ENCODE measurements at regions not wholly inside any gene's neighbourhood (a gene's known extent, or its start where the extent isn't known, plus 50 kb on each side); places are given as distances from the start of the nearest gene placed in this dataset.
A peak's percentile ranks its signal among the peaks of the same experiment; 100 is the strongest.

DNA sequence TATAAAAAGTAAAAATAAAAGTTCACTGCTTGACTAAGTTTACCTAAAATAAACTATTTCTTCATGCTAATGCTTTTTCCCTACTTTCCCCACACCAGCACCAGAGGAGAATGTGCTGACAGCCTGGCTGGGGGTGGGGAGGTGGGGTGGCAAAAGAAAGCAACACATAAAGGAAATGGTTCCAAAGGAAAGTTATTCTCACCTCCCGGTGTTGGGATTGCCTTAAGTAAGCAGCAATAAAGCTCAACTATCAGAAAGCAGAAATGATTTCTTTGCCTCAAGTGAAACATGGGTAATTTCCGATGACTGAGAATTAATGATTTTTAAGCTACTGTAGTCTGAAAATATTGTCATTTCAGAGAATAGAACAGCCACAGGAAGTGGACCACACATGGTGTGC, 84.5 kb upstream of the DKK2 start:
- no peak overlapping the region for H3K27ac ChIP-seq
- DNase-seq, result peak; percentile 18
- no peaks in the 10 kb centered on the region for H3K36me3 ChIP-seq (replicated peaks)
- TF ChIP-seq, protein P1, sequence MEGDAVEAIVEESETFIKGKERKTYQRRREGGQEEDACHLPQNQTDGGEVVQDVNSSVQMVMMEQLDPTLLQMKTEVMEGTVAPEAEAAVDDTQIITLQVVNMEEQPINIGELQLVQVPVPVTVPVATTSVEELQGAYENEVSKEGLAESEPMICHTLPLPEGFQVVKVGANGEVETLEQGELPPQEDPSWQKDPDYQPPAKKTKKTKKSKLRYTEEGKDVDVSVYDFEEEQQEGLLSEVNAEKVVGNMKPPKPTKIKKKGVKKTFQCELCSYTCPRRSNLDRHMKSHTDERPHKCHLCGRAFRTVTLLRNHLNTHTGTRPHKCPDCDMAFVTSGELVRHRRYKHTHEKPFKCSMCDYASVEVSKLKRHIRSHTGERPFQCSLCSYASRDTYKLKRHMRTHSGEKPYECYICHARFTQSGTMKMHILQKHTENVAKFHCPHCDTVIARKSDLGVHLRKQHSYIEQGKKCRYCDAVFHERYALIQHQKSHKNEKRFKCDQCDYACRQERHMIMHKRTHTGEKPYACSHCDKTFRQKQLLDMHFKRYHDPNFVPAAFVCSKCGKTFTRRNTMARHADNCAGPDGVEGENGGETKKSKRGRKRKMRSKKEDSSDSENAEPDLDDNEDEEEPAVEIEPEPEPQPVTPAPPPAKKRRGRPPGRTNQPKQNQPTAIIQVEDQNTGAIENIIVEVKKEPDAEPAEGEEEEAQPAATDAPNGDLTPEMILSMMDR (IDR thresholded peaks at IDR 0.05; ENCODE audit: low read depth, low read length, missing control alignments), result no peak
- no peak overlapping the region for H3K4me3 ChIP-seq (ENCODE audit: low read depth, low read length)
- H3K27me3 ChIP-seq (replicated peaks), result no peaks in the 10 kb centered on the region
- in situ Hi-C loops (cut with HindIII; ENCODE audit: low pct_ligation_motif_present, low sequenced_read_pairs), result no loop called here

DNA sequence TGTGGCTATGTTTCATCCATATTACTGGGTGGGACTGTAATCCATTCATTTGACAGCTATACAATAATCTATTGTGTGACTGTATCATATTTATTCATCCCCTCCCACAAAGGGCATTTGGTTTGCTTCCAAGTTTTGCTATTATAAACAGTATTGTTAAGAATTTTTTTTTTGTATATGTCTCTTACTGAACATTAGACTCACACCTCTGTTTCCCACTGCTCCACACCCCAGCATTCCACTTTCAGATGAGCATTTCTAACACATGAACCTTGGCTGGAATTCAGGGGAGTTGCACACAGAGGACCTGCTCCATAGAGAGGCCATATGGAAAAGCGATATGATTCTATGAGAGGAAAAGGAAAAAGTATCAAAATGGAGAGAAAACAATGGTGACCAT, 81.6 kb upstream of the DKK2 start:
- Histone ChIP-seq H3K36me3 (replicated peaks) (no peaks in the 10 kb centered on the region), H3K4me3 (ENCODE audit: low read depth, low read length) (no peak overlapping the region), H3K27me3 (replicated peaks) (no peaks in the 10 kb centered on the region), H3K27ac (no peak overlapping the region)
- DNase-seq, result no peak
- in situ Hi-C loops (cut with HindIII; ENCODE audit: low pct_ligation_motif_present, low sequenced_read_pairs), result no loop called here
- TF ChIP-seq, protein P1 (IDR thresholded peaks at IDR 0.05; ENCODE audit: low read depth, low read length, missing control alignments), result no peak

DNA sequence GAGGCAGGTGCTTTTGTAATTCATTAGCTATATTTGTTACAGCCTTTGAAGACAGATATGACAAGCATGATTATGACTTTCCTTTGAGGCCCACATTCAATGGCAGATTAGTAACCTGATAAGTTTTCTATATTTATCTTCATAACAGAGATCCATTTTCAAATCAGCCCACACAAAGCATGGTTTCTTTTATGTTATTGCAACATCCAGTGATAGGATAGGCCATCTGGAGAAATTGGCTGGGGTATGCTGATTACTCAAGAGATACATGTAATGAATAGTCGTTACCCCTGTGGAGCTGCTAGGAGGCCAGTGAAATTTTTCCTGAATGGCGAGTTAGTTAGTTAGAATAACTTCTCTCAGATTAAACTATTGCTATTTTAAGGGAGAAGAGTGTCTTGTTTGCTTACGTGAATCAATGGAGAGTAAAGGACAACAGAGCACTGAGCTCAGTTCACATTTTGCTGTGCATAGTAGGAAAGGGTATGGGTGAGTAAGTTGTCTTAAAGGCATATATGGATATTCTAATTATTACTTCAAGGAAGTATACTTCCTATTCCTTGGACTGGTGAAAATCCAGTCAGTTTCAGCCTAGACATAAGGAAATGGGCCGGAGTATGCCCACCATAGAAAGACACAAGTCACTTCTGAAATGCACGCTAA, 79.2 kb upstream of the DKK2 start:
- Histone ChIP-seq H3K27ac (no peak overlapping the region), H3K4me3 (ENCODE audit: low read depth, low read length) (no peak overlapping the region), H3K36me3 (replicated peaks) (no peaks in the 10 kb centered on the region), H3K27me3 (replicated peaks) (no peaks in the 10 kb centered on the region)
- in situ Hi-C loops (cut with HindIII; ENCODE audit: low pct_ligation_motif_present, low sequenced_read_pairs), result no loop called here
- DNase-seq, result peak; percentile 38
- TF ChIP-seq, protein P1 (IDR thresholded peaks at IDR 0.05; ENCODE audit: low read depth, low read length, missing control alignments), result no peak

DNA sequence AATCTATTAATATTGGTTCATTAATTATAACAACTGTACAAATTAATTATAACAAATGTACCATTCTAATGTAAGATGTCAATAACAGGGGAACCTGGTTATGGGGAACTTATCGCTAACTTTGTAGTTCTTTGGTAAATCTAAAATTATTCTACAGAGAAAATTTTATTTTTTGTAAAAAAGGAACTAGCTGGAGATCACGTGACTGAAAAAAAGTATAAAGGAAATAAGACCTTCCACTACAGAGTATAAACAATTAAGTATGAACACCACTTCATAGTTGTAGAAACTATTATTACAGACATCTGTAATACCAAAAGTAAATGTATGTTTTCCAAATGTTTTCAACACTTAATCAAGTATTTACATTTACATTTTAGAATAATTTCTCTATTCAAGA, 77.9 kb upstream of the DKK2 start:
- no peak overlapping the region for H3K4me3 ChIP-seq (ENCODE audit: low read depth, low read length)
- no peaks in the 10 kb centered on the region for H3K36me3 ChIP-seq (replicated peaks)
- no peak overlapping the region for H3K27ac ChIP-seq
- TF ChIP-seq, protein P1 (IDR thresholded peaks at IDR 0.05; ENCODE audit: low read depth, low read length, missing control alignments), result no peak
- in situ Hi-C loops (cut with HindIII; ENCODE audit: low pct_ligation_motif_present, low sequenced_read_pairs), result no loop called here
- no peak for DNase-seq
- H3K27me3 ChIP-seq (replicated peaks), result no peaks in the 10 kb centered on the region

DNA sequence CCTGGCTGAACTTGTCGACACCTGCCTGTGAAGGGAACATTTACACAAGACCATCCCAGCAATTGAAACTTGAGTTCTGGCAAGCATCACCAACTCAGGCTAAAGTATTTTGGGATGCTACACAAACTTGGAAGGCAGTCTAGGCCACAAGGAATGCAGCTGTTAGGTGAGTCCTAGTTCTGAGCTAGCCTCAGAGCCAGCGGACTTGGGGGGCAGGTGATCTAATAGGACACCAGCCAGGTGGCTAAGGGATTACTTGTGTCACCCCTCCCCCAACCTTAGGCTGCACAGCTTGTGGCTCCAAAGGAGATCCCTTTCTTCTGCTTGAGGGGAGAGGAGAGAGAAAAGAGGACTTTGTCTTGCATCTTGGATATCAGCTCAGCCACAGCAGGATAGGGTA, 62.3 kb upstream of the DKK2 start:
- Histone ChIP-seq H3K36me3 (replicated peaks) (no peaks in the 10 kb centered on the region), H3K4me3 (ENCODE audit: low read depth, low read length) (no peak overlapping the region), H3K27me3 (replicated peaks) (no peaks in the 10 kb centered on the region), H3K27ac (no peak overlapping the region)
- in situ Hi-C loops (cut with HindIII; ENCODE audit: low pct_ligation_motif_present, low sequenced_read_pairs), result no loop called here
- TF ChIP-seq, protein P1 (IDR thresholded peaks at IDR 0.05; ENCODE audit: low read depth, low read length, missing control alignments), result no peak
- no peak for DNase-seq

DNA sequence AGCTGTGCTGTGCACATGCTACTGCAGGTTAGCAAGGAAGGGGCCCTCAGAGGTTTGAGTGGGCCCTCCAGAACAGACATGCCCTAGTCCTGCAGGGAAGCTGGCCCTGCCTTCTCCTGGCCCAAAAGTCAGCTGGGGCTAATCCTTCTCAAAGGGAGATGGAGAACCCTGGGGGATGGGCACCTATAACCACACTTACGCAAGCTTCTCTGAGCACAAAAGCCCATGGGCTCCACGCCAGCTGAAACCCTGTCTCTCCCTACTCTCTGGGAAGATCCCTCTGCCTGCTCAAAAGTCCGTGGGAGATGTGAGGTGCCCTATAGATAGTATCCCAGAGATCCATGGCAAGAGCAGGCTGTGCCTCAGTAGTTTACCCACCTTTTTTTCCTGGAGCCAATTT, 58.9 kb upstream of the DKK2 start:
- no peaks in the 10 kb centered on the region for H3K36me3 ChIP-seq (replicated peaks)
- DNase-seq, result no peak
- in situ Hi-C loops (cut with HindIII; ENCODE audit: low pct_ligation_motif_present, low sequenced_read_pairs), result no loop called here
- TF ChIP-seq, protein P1 (IDR thresholded peaks at IDR 0.05; ENCODE audit: low read depth, low read length, missing control alignments), result no peak
- H3K27me3 ChIP-seq (replicated peaks), result no peaks in the 10 kb centered on the region
- no peak overlapping the region for H3K27ac ChIP-seq
- H3K4me3 ChIP-seq (ENCODE audit: low read depth, low read length), result no peak overlapping the region
